Caki2 (cell line): ENCODE measurements at regions not wholly inside any gene's neighbourhood (a gene's known extent, or its start where the extent isn't known, plus 50 kb on each side); places are given as distances from the start of the nearest gene placed in this dataset.

Source experiments
- DNase-seq: peaks from one replicate; pipeline ENCODE4 v3.0.0-alpha.2; 2015; ENCODE audit warnings: low read depth
- in situ Hi-C: cut with HindIII; loops from 2 replicates; pipeline ENCODE4 v1.10.0; 2016; ENCODE audit warnings: low sequenced_read_pairs, low pct_unique_long_range_greater_than_20kb, mixed read lengths

DNA sequence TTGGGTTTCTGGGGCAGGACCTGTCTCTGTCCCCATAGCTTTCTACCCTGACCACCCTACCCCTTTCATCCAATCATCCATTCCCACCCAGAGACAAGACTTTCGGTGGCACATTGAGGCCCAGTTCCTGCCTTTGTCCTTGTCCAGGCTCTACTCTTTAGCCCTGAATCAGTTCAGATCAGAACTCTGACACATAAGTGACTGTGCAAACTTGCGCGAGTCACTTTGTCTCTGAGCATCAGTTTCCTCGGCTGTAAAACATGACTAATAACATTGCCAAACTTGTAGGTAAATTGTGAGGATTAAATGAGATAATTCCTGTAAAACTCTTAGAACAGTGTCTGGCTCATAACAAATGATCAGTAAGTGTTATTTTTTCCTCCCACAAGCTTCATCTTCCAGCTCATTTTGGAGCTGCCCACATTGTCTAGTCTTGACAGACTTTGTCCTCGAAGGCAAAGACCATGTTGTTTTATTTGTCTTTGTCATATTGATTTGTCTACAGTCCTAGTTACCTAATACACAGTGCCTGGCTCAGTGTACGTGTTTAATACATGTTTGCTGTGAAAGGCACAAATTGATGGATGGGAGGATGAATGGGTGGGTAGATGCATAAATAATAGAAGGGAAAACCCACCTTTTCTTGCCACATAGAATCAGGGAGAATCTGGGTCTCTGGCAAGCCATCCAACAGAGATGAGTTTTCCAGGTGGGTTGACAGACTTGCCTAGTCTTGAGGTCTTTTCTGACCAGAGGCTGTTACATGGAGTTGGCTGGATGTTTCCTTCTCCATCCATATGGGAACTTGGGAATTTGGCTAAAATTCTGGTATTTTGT is 262.9 kb downstream of the OMA1 start:
- in situ Hi-C loops: no loop called here
- DNase-seq: no peak

DNA sequence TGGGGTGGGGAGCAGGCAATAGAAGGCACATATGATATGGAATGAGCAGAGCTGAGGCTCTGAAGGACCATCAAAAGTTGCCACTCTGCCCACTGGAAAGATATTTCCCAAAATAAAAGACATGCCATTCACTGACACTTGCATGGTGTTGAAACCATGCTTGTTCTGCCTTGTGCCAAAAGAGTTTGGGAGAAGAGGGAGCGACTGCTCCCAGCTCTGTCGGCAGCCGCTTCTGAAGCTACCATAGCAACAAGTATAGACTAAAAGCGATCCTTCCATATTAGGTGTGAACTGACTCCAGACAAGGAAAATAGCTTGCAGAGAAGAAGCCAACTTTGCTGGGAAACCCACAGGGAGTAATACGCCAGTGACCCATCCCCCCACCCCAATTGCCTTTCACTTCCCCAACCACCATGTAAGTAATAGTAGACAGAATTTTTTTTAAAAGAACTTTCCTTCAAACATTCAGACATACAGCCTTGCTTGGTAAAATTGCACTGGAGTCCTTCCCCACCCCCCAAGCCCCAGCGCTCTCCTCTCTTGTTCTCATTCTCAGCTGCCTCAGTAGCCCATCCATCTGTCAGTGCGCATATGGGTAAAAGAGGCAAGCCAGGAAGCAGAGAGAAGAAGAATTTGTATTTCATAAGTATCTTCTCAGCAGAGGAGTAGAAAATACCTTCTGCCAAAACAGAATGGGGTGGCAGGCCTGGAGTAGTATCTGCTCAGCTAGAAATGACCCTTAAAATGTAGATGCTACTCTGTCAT is 263.7 kb downstream of the OMA1 start:
- in situ Hi-C loops: no loop called here
- no peak for DNase-seq

DNA sequence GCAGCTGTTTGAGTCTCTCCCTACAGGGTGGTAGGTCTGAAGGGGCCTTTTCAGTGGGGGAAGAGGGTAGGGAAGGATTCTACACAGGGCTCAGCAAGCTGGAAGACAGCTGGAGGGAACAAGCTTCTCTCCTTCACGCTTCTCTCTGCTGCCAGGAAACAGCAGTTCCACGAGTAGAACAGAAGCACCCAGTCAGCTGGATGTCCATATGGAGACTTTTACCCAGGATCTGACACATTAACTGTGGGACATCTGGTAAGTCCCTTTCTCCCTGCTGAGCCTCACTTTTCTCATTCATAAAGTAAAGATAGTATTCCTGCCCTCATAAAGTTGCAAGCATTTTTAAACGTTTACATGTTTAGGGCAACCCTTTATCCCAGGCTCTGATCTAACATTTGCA is 280.3 kb downstream of the OMA1 start:
- in situ Hi-C loops: no loop called here
- DNase-seq: no peak

DNA sequence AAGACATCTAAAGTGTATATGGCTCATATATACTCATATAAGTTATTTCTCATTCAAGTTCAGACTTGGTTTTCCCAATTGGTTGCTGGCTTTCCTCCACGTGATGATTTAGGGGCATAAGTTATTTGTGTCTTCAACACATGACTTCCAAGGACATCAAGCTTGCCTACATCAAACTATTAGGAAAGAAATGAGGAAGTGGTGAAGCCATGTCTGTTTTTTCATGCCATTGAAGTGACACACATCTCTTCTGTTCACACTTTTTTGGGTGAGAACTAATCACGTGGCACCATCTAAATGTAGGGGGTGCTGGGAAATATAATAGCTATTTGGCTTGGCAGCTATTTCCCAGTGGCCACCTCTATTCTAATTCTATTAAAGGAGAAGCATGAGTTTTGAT is 282.1 kb downstream of the OMA1 start:
- in situ Hi-C loops: no loop called here
- DNase-seq: no peak

DNA sequence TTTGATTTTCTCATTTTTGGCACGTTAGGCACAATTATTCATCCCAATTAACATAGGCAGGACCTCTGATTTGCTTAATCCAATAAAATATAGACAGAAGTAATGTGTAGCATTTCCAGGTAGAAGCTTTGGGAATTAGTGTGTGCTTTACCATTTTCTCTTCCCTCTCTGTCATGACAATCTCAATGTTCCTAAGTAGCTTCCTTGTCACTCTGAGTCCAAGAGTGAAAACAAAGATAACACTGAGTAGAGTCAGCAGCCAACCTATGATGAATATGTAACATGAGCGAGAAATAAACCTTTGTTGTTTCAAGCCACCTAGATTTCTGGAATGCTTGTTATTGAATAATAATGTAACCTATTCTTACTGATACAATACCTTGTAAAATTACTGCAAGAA is 283.8 kb downstream of the OMA1 start:
- in situ Hi-C loops: no loop called here
- no peak for DNase-seq

- in situ Hi-C loops: no loop called here
- no peak for DNase-seq
These were observed 288.4 kb downstream of the OMA1 start for GRCh38 chr1:58258082-58258481.

DNA sequence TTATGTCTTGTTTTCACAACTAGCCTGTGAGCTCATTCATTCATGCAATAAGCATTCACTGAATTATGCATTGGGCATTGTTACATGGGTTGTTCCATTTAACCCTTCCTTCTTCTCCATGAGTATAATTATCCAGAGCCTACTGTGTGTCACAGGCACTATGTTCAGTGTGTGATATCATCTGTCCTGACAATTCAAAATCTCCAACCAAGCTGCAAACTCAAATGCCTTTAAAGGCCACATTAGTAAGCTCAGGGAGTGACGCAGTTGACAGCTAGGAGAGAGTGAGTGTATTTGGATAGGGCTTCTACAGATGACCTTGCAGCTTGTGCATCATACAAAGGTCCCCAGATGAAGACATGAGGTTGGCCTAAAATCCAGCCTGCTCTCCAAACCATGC is 289.5 kb downstream of the OMA1 start:
- no peak for DNase-seq
- in situ Hi-C loops: no loop called here

DNA sequence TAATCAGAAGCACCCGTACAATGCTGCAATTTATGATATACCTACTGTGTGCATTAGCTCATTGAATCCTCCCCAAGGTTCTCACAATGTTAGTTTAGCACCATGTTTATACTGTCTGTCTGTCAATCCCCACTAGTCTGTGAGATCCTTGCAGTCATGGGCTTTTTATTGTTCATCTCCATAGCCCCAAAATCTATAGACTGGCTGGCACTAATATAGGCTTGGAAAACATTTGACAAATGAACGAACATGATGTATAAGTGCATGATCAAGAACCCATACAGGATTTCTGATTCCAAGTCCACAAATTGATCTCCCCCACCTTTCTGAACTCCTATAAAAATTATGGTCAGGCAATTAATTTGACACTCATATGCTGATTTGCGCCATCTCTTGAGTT is 290.0 kb downstream of the OMA1 start:
- in situ Hi-C loops: no loop called here
- no peak for DNase-seq

DNA sequence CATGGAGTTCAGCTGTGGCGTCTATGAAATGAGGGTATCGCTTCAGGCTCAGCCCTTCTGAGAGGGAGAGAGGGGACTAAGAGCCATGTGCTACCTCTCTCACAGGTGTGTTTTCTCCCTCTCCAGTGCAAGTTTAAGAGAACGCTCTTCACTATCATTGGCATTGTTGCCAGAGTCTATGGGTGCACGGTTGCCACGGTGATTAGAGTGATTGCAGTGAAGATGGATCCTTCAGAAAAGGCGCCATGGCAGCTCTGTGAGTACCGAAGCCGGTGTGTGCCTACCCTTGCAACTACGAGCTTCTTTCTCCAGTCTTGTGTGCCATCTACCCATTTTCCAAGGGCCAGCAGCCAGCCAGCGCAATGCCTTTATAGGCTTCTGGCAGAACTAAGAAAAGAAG is 290.5 kb downstream of the OMA1 start:
- in situ Hi-C loops: no loop called here
- no peak for DNase-seq

- in situ Hi-C loops: no loop called here
- no peak for DNase-seq
These were observed 291.3 kb downstream of the OMA1 start for GRCh38 chr1:58255192-58255591.

DNA sequence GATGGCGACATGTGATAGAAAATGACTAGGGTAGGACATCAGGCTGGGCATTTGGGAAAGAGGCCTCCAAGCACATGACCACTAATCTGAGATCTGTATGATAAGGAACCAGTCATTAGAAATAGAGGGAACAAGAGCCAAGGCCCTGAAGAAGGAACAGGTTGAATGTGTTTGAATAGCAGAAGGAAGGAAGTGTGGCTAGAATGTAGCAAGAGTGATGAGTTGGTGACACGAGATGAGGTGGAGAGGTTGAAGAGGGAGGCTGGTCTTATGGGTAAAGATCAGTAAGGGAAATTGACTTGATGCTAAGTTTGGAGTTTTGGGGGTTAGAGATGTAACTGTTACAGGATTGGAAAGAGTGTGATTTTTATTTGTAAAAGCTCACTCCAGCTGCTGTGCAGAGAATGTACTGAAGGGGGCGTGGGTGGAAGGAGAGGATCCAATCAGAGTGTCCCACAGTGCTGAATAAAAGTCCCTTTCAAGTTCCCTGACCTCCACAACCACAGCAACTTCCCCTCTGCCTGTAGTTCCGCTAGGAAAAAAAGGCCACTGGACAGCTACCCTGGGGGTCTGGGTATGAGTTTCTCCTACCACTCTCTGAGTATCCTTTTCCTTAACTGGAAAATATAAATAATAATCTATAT is 295.0 kb downstream of the OMA1 start:
- DNase-seq: no peak
- in situ Hi-C loops: no loop called here

DNA sequence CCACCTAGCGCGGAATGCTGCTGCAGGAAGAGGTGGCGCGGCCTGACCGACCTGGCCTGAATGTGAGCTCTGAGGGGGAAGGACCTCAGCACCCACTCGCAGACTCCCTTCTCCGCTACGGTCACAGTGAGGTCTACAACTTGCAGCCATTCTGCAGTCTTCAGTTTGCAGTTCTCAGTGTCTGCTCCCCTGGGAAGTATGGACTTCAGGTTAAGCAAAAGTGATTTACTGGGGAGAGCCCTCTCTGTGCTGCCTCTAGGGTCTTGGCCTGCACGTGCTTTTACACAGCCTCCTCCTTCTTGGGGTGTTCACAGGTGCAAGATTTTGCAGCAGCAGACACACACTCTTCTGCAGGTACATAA is 296.0 kb downstream of the OMA1 start:
- no peak for DNase-seq
- in situ Hi-C loops: no loop called here

DNA sequence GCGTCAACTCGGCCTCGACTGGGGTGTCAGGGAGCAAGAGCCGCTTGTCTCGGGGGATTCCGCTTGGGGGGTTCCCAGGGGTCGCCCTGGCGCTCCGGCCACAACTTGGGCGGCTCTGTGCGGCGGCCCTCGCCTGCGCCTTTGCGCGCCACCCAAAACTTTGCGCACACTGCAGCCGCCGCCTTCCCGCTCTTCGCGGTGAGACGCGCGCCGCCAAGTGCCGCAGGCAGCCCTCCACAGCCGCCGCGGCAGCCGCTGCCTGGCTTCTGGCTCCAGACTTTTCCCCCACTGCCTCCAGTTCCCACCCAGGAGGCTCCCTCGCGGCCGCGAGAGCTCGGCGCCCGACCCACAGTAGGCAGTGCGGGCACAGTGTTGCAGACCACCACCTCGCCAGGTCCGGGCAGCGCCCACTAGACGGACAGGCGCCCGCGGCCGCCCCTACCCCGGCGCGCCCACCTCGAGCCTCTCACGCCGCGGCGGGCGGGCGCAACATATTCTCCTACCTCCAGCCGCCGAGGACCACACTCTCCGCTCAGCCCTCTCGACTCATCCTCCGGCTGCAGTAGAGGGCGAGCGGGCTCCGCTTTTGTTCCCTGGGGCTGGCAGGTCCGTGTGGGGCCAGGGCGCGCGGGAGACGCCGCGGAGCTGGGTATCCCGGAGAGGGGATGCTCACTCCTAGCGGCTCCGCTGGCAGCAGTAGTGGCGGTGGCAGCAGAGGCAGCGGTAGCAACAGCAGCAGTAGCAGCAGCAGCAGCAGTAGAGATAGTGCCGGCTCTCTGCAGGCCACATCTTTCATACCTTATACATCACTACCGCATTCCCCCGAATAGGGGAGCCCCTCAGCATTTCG is 296.6 kb downstream of the OMA1 start:
- in situ Hi-C loops: no loop called here
- no peak for DNase-seq

DNA sequence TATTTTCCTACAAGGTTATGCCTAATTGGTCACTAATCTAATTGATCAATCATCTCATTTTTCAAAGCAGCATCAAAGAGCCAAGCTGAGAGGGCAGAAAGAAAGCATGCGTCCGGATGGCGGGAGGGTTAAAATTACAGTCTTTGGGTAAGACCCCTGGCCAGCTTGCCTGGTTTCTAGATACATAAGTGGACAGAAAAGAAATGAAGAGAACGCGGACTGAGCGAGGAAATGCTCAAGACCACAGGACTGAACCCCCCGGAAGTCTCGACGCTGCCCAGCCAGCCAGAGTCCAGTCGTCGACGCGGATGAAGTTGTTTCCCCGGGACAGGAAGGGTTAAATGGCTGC is 297.2 kb downstream of the OMA1 start:
- no peak for DNase-seq
- in situ Hi-C loops: no loop called here

GRCh38 chr1:58248791-58249190 is 297.7 kb downstream of the OMA1 start:
- no peak for DNase-seq
- in situ Hi-C loops: no loop called here

DNA sequence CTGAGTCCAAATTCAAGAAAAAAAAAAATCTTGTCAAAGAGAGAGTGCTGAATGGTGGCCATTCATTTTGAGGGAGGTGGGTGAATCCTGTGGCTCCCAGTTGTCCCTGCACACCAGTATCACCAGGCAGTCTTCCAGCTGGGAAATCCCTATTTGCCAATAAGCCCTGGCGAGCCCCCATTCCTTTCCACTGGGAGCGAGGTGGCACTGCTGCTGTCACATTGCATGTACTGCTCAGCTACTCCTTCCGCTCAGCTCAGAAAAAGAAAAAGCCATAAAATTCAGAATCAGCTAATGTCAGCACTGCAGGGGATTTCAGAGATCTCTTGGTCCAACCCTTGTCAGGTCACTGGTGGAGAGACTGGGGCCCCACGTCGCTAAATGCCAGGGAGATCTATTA is 298.5 kb downstream of the OMA1 start:
- no peak for DNase-seq
- in situ Hi-C loops: no loop called here

DNA sequence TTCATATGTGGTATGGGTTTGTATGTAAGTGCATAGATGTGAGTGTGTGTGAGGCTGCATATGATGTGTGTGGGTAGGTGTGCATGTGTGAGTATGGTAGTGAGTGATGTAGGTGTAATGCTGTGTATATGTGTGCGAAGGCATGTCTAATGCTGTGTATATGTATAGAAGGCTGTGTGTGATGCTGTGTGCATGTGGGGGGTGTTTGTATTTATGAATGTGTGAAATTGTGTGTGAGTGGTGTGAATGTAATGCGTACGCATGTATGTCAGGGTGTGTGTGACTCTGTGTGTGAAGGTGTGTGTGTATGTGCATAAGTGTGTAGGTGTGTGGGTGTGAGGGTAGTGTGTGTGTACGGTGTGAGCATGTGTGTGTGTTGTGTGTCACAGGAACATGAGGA is 300.0 kb downstream of the OMA1 start:
- in situ Hi-C loops: no loop called here
- no peak for DNase-seq

- in situ Hi-C loops: no loop called here
- DNase-seq: no peak
These were observed 301.7 kb downstream of the OMA1 start for GRCh38 chr1:58244872-58245271.

- in situ Hi-C loops: no loop called here
These were observed 307.7 kb downstream of the OMA1 start for GRCh38 chr1:58238846-58239245.

More at GRCh38 chr1:58238846-58239245, 307.7 kb downstream of the OMA1 start:
- no peak for DNase-seq
